Medulla oblongata (tissue), 1 donor: ENCODE measurements at regions not wholly inside any gene's neighbourhood (a gene's known extent, or its start where the extent isn't known, plus 50 kb on each side); places are given as distances from the start of the nearest gene placed in this dataset.

Experiments used
- DNase-seq: peaks from one replicate; pipeline ENCODE4 v3.0.0-alpha.2; 2015; ENCODE audit errors: extremely low spot score

- no peak for DNase-seq
Observed at GRCh38 chr10:4028854-4029583, 244.0 kb upstream of the KLF6 start.

DNA sequence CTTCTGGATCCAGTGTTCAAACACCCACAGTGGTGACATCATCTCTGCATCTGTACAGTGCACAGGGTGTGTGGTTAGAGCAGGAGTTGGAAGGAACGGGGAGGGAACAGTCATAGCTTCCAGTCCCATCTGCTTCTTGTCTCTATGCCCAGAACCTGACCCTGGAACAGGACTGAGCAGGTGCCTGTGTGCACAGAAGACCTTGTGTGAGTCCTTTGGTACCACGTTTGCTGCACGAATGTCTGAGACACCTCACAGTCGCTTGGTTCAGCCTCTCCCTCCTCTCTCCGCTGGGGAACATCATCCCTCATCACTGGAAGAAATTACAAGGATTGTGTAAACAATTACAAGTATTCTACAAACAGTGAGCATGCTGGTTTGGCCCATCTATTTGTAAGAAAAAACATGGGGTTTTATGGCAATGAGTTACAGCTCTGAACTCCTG is 243.0 kb upstream of the KLF6 start:
- no peak for DNase-seq

GRCh38 chr10:4025339-4025738 is 240.3 kb upstream of the KLF6 start:
- DNase-seq: no peak

DNA sequence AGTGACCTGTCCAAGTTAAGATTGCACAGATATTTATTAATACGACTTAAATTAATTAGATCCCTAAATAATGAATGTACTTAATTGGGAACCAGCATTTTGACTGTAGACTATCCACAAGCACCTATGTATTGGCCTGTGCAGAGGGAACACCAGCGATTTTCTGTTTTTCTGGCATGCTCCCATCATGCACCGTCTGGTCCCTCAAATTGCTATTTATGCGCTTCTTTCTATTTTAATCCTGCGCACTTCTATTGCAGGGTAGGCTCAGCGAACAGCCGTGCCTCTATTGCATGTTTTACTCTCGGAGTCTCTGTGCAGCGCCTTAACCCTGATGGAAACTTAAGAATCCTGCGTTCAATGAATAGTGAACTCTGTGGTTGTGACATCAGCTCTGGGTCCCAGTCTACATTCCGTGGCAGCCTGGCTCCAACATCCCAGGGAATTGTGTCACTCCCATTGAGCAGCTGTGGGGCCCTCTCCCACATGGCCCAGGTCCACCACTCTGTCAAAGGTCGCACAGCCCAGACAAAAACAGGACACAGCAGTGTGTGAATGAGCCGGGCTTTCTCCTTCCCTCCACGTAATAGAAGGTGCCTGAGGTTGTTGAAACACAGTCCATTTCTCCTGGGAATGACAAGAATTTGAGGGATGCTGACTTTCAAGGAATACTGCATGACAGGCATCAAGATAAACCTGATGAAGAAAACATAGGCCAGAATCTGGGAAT is 239.7 kb upstream of the KLF6 start:
- DNase-seq: no peak

DNA sequence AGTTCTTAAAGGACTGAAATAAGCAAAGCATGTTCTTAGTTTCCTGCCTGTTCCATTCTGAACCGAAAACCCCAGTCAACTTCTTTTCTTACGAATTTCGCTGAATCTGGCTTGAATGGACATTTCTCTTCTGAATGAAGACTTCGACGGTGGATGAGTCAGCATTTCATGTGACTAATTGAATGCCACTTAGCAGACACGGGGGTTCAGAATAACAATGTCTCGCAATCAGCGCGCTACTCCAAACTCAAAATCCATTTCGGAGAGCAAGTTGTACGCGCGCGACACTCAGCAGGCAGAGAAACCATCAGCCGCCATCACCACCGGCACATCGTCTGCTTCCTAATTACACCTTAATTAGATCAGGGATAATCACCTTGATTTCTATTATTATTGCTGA is 239.0 kb upstream of the KLF6 start:
- DNase-seq: no peak

DNA sequence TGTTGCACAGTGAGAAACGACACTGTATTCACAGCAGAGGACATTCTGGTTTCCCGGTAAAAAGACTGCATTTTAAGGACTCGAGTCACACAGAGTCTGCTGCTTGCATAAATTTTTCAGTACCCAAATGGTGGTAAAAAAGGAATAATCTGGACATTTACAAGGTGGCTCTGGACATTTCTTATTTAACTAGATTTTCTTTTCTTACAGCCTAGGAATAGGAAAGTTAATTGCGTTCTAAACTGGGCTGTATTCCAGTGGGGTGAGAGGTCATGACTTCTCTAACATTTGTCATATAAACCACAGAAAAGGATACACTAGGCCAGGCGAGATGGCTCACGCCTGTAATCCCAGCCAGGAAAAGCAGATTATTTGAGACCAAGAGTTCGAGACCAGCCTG is 237.5 kb upstream of the KLF6 start:
- no peak for DNase-seq

DNA sequence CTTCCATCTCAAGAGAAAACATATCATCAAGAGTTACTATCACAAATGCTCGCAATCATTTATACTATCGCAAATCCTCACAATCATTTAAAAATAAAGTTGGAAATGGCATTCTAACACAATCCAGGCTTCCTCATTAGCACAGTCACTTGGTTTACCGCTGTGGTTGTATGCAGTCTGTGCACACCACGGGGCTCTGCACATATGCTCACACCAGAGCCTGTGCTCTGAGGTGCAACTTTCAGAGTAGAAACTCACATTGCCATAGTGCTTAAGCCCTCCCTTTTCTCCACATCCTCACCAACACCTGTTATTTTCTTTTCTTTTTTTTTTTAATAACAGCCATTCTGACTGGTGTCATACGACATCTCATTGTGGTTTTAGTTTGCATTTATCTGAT is 235.6 kb upstream of the KLF6 start:
- DNase-seq: no peak

GRCh38 chr10:4018054-4018511 is 233.1 kb upstream of the KLF6 start:
- DNase-seq: peak; percentile 42

GRCh38 chr10:4017336-4017735 is 232.3 kb upstream of the KLF6 start:
- DNase-seq: no peak

DNA sequence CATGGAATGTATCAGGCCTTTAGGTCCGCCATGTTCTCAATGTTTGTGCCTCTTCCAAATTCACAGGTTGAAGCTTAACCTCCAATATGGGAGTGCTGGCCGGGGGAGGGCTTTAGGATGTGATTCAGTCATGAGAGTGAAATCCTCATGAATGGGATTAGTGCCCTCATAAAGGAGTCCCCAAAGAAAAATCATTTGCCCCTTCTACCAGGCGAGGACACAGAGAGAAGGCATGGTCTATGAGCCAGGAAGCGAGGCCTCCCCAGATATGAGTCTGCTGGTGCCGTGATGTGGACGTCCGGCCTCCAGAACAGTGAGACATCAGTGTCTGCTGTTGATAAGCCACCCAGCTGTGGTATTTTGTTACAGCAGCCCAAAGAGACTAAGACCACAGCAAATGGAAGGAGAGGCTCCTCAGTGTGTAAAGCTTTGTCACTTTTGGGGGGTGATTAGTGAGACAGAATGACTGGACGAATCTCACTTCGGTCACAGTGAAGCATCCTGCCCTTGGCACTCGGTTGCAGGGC is 231.3 kb upstream of the KLF6 start:
- no peak for DNase-seq

DNA sequence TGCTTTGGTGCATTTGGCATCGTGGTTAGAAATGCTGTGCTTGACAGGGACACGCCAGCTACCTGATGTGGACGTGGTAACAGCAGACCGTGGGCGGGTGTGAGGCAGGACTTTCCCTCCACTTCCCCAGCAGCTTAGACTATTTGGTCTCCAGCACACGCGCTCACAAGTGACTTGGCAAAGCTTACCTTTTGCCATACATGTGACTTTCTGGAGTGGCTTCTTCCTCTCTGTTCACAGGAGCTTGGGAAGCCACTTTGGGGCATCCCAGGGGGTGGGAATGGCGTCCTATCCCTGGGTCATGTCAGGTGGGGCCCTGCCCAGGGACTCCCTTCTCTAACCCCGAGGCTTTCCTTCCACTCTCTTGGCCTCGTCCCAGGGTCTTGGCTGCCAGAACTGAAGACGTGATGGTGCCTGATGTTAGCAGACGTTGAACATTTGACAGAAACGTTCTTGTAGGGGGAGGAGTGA is 228.7 kb upstream of the KLF6 start:
- DNase-seq: no peak

DNA sequence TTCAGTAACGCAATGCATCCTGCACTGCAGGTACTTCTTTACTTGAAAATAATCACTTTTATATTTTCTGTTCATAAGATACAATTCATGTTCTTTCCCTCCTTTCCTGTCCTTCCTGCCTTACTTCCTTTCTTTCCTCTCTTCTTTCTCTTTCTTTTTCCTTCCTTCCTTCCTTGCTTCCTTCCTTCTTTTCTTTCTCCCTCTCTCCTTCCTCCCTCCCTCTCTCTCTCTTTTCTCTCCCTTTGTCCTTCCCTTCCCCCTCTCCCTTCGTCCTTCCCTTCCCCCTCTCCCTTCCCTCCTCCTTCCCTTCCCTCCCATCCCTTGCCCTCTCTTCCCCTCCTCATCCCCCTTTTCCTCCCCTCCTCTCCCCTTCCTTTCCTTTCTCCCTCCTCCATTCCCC is 227.8 kb upstream of the KLF6 start:
- no peak for DNase-seq

DNA sequence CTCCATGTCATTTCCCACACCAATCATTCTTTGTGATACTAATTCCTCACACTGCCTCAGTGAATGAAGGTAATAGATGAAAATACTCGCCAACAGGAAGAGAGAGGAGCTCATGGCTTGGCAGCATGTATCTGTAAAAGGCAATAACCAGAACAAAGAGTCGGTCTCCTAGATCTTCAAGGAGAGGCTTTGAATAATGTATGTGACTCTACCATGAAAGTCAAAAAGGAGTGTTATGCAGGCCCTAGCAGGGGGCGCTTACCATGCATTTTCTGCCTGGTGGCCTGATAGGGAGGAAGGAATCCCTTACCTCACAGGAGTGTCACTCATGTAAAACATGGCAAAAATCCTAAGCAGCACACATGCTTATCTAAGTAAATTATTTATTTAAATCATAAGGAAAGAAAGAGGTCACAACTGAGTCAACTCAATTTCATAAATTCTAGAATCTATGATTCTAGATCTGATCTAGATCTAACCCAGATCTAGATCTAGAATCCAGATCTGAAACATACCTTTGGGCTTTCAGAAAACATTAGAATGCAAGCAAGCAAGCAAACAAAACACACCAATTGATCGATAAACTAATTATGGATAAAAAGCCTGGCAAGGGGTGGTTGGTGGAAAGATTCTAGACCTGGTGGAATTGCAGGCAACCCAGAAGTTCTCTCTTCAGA is 226.3 kb upstream of the KLF6 start:
- DNase-seq: no peak

DNA sequence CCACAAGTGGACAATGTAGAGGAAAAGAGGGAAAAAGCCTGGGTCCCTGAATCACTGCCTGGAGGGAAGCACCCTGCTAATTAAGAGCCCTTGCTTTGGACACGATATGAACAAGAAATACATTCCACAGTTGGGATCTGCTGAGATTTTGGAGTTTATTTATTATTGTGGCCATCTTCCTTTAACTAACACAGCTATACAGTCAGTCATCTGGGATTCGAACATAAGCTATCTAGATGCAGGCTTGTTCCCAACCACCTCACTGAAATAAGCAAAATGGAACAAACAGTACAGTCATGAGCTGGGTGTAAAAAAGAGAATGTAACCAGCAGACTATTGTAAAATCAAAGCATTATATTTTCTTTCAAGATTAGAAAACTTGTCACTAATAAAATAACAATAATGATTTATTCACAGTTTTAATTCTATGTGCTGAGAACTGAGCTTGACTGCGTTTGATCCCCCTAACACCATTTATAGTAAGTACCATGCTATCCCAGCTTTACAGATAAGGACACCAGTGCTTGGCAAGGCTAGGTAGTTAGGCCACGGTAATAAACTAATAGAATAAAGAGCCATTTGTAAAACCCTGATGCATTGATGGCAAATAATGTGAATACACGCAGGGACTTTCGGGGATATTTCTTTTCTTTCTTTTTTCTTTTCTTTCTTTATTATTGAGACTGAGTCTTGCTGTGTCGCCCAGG is 223.8 kb upstream of the KLF6 start:
- DNase-seq: no peak

DNA sequence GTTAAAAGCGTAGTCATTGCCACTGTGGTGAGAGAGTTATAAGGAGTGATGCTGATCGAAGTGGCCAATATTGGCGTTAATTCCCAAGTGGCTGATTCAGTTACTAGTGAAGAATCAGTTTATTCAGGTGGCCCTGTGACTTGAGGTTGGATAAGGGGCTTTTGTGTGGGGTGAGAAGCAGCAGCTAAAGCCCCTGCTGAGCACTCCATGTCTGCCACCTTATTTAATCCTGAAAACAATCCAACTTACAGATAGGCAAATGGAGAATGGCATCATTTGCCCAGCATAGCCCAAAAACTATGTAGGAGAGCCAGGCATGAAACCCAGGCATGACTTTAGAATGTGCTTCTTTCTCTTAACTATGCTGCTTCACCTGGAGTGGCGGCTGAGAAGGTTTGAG is 222.8 kb upstream of the KLF6 start:
- no peak for DNase-seq

GRCh38 chr10:4006858-4007257 is 221.8 kb upstream of the KLF6 start:
- DNase-seq: no peak

DNA sequence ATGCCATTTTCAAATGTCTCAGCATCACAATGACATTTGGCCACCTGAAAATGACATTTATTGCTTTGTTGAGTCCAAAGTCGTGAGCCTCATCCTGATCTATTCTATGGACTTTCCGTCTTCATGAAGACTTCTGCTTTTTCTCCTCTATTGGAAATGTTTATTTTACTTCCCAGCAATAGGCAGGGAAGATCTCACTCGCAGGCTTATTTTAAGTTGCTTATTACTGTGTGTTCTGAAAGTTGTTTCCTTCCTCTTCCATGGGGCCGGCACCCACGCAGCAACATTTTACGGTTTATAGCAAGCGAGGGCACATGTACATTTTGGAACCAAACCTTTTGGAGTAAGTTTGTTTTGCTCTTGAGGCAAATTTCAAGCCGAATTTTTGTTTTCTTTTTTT is 221.0 kb upstream of the KLF6 start:
- DNase-seq: peak; percentile 63

DNA sequence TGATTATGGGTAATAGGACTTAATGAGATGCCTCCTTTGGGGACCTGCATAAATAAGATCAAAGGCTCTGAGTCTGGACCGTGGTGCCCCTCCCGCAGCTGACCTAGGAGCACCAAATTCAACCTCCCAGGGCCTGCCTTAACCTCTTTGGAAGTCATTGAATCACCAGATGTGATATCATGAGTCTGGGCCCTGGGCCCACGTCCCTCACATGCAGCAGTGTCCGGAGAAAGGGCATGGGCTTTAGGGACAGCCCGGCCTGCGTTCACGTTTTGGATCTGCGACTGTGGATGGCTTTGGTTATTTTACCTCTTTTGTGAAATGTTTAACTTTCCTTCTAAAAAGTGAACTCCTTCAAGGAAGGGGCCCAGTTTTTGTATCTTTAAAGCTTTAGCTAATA is 220.0 kb upstream of the KLF6 start:
- no peak for DNase-seq

DNA sequence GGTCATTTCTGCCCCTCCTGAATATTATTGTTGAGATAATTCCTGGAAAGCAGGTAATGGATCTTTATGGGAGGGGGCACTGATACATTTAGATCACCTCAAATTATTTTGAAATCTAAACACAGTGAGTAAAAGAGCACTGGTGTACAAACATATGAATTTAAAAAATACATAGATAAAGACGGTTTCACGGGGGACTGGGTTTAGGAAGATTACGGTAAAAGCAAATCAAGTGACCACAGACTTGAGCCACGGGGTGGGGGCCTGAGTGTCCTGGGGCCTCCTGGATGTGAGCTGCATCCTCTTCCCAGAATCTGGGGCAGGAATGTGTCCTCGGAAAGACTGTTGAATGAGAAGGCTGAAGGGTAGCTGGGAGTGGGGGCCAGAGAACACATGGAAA is 219.1 kb upstream of the KLF6 start:
- DNase-seq: no peak

DNA sequence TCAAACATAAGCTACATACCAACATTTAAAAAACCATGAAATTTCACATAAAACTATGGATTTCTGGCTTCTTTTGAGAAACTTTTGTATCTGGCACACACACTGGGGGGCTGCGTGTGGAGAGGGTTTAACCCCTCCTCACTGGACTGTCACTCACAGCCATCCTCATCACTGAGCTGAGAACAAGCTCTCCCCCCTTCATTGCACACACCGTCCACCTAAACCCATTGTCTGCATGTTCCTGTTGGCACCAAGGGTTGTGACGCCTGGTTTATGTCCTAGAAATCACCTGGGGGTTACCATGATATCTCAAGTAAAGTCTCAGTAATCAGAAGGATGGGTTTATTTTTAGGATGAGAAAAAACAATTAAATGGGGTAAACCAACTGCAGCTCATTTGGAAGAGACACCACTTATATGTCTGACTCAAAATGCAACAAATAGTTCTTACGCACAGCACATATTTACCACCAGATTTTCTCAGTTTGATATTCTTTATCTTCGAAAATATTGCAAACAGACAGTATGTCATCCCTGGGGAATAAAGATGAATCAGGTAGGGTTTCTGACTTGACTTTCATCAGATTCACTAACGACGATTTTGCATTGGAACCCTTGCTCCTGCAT is 218.5 kb upstream of the KLF6 start:
- no peak for DNase-seq

GRCh38 chr10:4001811-4002210 is 216.8 kb upstream of the KLF6 start:
- peak; percentile 30 for DNase-seq
